Central memory CD8-positive, alpha-beta T cell (primary cell): ENCODE measurements at regions not wholly inside any gene's neighbourhood (a gene's known extent, or its start where the extent isn't known, plus 50 kb on each side); places are given as distances from the start of the nearest gene placed in this dataset.
A peak's percentile ranks its signal among the peaks of the same experiment; 100 is the strongest.

Experiments
- ATAC-seq: fragments of 150-1000 bp; cut with Tn5 transposase; replicated peaks from 2 replicates; pipeline ENCODE4 v1.10.0; 2022; ENCODE audit warnings: mild to moderate bottlenecking, moderate FRiP score, moderate number of reproducible peaks; ENCODE audit not compliant: poor library complexity, severe bottlenecking; ENCODE audit errors: extremely low read depth
- DNase-seq, 2 donors: peaks; one replicate each; pipeline ENCODE4 v3.0.0; 2021; ENCODE audit warnings: low spot score in 2 of 2
- H3K27ac Mint-ChIP-seq: one replicate; pipeline ENCODE4 v1.8.0; 2022; ENCODE audit warnings: low read depth, mild to moderate bottlenecking, moderate library complexity, mixed read lengths
- H3K27me3 Mint-ChIP-seq: one replicate; pipeline ENCODE4 v1.8.0; 2022; ENCODE audit warnings: mixed read lengths
- H3K36me3 Mint-ChIP-seq: one replicate; pipeline ENCODE4 v1.8.0; 2022; ENCODE audit warnings: mild to moderate bottlenecking, moderate library complexity, mixed read lengths; ENCODE audit not compliant: insufficient read depth
- H3K4me1 Mint-ChIP-seq: one replicate; pipeline ENCODE4 v1.8.0; 2022; ENCODE audit warnings: mixed read lengths
- H3K4me3 Mint-ChIP-seq: one replicate; pipeline ENCODE4 v1.8.0; 2022; ENCODE audit warnings: mild to moderate bottlenecking, moderate library complexity, mixed read lengths
- H3K9me3 Mint-ChIP-seq: one replicate; pipeline ENCODE4 v1.8.0; 2022; ENCODE audit warnings: mixed read lengths

GRCh38 chr5:62059960-62060359 is 246.0 kb upstream of the KIF2A start:
- H3K36me3 Mint-ChIP-seq: peaks cover 1% of the 10 kb centered on the region
- no peak overlapping the region for H3K4me3 Mint-ChIP-seq
- DNase-seq (no peak), ATAC-seq (no peak)
- peaks cover 32% of the 10 kb centered on the region for H3K27me3 Mint-ChIP-seq
- no peaks in the 10 kb centered on the region for H3K9me3 Mint-ChIP-seq
- H3K4me1 Mint-ChIP-seq: no peaks in the 10 kb centered on the region
- H3K27ac Mint-ChIP-seq: no peak overlapping the region

- Mint-ChIP-seq H3K27ac (no peak overlapping the region), H3K27me3 (peaks cover 25% of the 10 kb centered on the region), H3K9me3 (no peaks in the 10 kb centered on the region), H3K4me3 (no peak overlapping the region), H3K36me3 (peaks cover 1% of the 10 kb centered on the region), H3K4me1 (no peaks in the 10 kb centered on the region)
- ATAC-seq (no peak), DNase-seq (no peak)
Observed at GRCh38 chr5:62065050-62065449, 241.0 kb upstream of the KIF2A start.

GRCh38 chr5:62066761-62067277 is 239.2 kb upstream of the KIF2A start:
- peaks cover 14% of the 10 kb centered on the region for H3K27me3 Mint-ChIP-seq
- no peak for ATAC-seq
- H3K36me3 Mint-ChIP-seq: no peaks in the 10 kb centered on the region
- no peak overlapping the region for H3K27ac Mint-ChIP-seq
- no peak for DNase-seq
- no peaks in the 10 kb centered on the region for H3K4me1 Mint-ChIP-seq
- no peak overlapping the region for H3K4me3 Mint-ChIP-seq
- H3K9me3 Mint-ChIP-seq: no peaks in the 10 kb centered on the region

GRCh38 chr5:62068554-62068953 is 237.5 kb upstream of the KIF2A start:
- H3K36me3 Mint-ChIP-seq: no peaks in the 10 kb centered on the region
- DNase-seq: no peak
- no peak overlapping the region for H3K27ac Mint-ChIP-seq
- H3K27me3 Mint-ChIP-seq: peaks cover 14% of the 10 kb centered on the region
- no peaks in the 10 kb centered on the region for H3K9me3 Mint-ChIP-seq
- H3K4me1 Mint-ChIP-seq: no peaks in the 10 kb centered on the region
- no peak overlapping the region for H3K4me3 Mint-ChIP-seq
- ATAC-seq: no peak

GRCh38 chr5:62077387-62077786 is 228.6 kb upstream of the KIF2A start:
- Mint-ChIP-seq H3K9me3 (no peaks in the 10 kb centered on the region), H3K27ac (no peak overlapping the region), H3K36me3 (peaks cover 1% of the 10 kb centered on the region), H3K4me1 (no peaks in the 10 kb centered on the region), H3K27me3 (peaks cover 23% of the 10 kb centered on the region), H3K4me3 (no peak overlapping the region)
- no peak for DNase-seq
- ATAC-seq: no peak

- H3K9me3 Mint-ChIP-seq: no peaks in the 10 kb centered on the region
- H3K36me3 Mint-ChIP-seq: peaks cover 1% of the 10 kb centered on the region
- no peak overlapping the region for H3K4me3 Mint-ChIP-seq
- DNase-seq: no peak
- ATAC-seq: no peak
- H3K4me1 Mint-ChIP-seq: no peaks in the 10 kb centered on the region
- H3K27me3 Mint-ChIP-seq: peaks cover 23% of the 10 kb centered on the region
- H3K27ac Mint-ChIP-seq: no peak overlapping the region
Observed at GRCh38 chr5:62077823-62078550, 228.0 kb upstream of the KIF2A start.

GRCh38 chr5:62082370-62082801 is 223.6 kb upstream of the KIF2A start:
- Mint-ChIP-seq H3K4me3 (no peak overlapping the region), H3K4me1 (no peaks in the 10 kb centered on the region), H3K27me3 (peaks cover 17% of the 10 kb centered on the region), H3K9me3 (no peaks in the 10 kb centered on the region), H3K27ac (no peak overlapping the region), H3K36me3 (peaks cover 1% of the 10 kb centered on the region)
- DNase-seq: no peak
- ATAC-seq: no peak

GRCh38 chr5:62083247-62083646 is 222.8 kb upstream of the KIF2A start:
- Mint-ChIP-seq H3K9me3 (no peaks in the 10 kb centered on the region), H3K27ac (no peak overlapping the region), H3K4me1 (no peaks in the 10 kb centered on the region), H3K27me3 (peaks cover 13% of the 10 kb centered on the region), H3K36me3 (peaks cover 1% of the 10 kb centered on the region), H3K4me3 (no peak overlapping the region)
- ATAC-seq: no peak
- no peak for DNase-seq

GRCh38 chr5:62083661-62084060 is 222.3 kb upstream of the KIF2A start:
- no peaks in the 10 kb centered on the region for H3K4me1 Mint-ChIP-seq
- no peaks in the 10 kb centered on the region for H3K9me3 Mint-ChIP-seq
- no peak overlapping the region for H3K4me3 Mint-ChIP-seq
- H3K27ac Mint-ChIP-seq: no peak overlapping the region
- peaks cover 10% of the 10 kb centered on the region for H3K27me3 Mint-ChIP-seq
- peaks cover 1% of the 10 kb centered on the region for H3K36me3 Mint-ChIP-seq
- ATAC-seq (no peak), DNase-seq (no peak)

- no peak overlapping the region for H3K27ac Mint-ChIP-seq
- no peaks in the 10 kb centered on the region for H3K4me1 Mint-ChIP-seq
- ATAC-seq (no peak), DNase-seq (no peak)
- H3K27me3 Mint-ChIP-seq: peaks cover 10% of the 10 kb centered on the region
- H3K9me3 Mint-ChIP-seq: no peaks in the 10 kb centered on the region
- H3K4me3 Mint-ChIP-seq: no peak overlapping the region
- peaks cover 1% of the 10 kb centered on the region for H3K36me3 Mint-ChIP-seq
Observed at GRCh38 chr5:62084391-62084790, 221.6 kb upstream of the KIF2A start.

GRCh38 chr5:62090953-62091352 is 215.1 kb upstream of the KIF2A start:
- Mint-ChIP-seq H3K27me3 (peaks cover 47% of the 10 kb centered on the region), H3K36me3 (no peaks in the 10 kb centered on the region), H3K9me3 (no peaks in the 10 kb centered on the region), H3K4me3 (no peak overlapping the region), H3K4me1 (peaks cover 11% of the 10 kb centered on the region), H3K27ac (no peak overlapping the region)
- DNase-seq: no peak
- ATAC-seq: no peak

GRCh38 chr5:62093411-62093810 is 212.6 kb upstream of the KIF2A start:
- no peaks in the 10 kb centered on the region for H3K36me3 Mint-ChIP-seq
- no peak overlapping the region for H3K4me3 Mint-ChIP-seq
- H3K27ac Mint-ChIP-seq: no peak overlapping the region
- ATAC-seq (no peak), DNase-seq (no peak)
- no peaks in the 10 kb centered on the region for H3K9me3 Mint-ChIP-seq
- peaks cover 37% of the 10 kb centered on the region for H3K27me3 Mint-ChIP-seq
- peaks cover 11% of the 10 kb centered on the region for H3K4me1 Mint-ChIP-seq

GRCh38 chr5:62093976-62094375 is 212.0 kb upstream of the KIF2A start:
- ATAC-seq (no peak), DNase-seq (no peak)
- Mint-ChIP-seq H3K4me1 (peaks cover 11% of the 10 kb centered on the region), H3K27me3 (peaks cover 37% of the 10 kb centered on the region), H3K27ac (no peak overlapping the region), H3K36me3 (no peaks in the 10 kb centered on the region), H3K4me3 (peak overlapping the region; percentile 36), H3K9me3 (no peaks in the 10 kb centered on the region)
